ENCODE measurements at regions not wholly inside any gene's neighbourhood (a gene's known extent, or its start where the extent isn't known, plus 50 kb on each side); places are given as distances from the start of the nearest gene placed in this dataset.

- H3K36me3 ChIP-seq (ENCODE audit: control insufficient read depth in 3 of 3, insufficient read depth in 2 of 3, low read depth in 1 of 3, low read length in 3 of 3): no peaks in the 10 kb centered on the region
- DNase-seq (no peak), FAIRE-seq (no peak)
- no peak overlapping the region for H3K4me3 ChIP-seq (ENCODE audit: low read depth in 1 of 3, low read length in 3 of 3)
- H3K4me1 ChIP-seq (ENCODE audit: control insufficient read depth in 3 of 3, insufficient read depth in 2 of 3, low read depth in 1 of 3, low read length in 2 of 3): no peaks in the 10 kb centered on the region
- 96 to 98% (median 96%) methylated on average over 2 of the region's 2 CpGs for WGBS, 3 donors
- no peaks in the 10 kb centered on the region for H3K9me3 ChIP-seq (ENCODE audit: control insufficient read depth in 2 of 2, insufficient read depth in 1 of 2, low read depth in 1 of 2, low read length in 1 of 2)
- no peak overlapping the region for H3K27ac ChIP-seq (ENCODE audit: low read depth in 1 of 3, low read length in 2 of 3)
- H3K27me3 ChIP-seq (ENCODE audit: control insufficient read depth in 3 of 3, insufficient read depth in 3 of 3, low read length in 3 of 3): no peaks in the 10 kb centered on the region
Observed at GRCh38 chr9:80144406-80144805, 572.6 kb downstream of the TLE4 start.

- no peaks in the 10 kb centered on the region for H3K9me3 ChIP-seq (ENCODE audit: control insufficient read depth in 2 of 2, insufficient read depth in 1 of 2, low read depth in 1 of 2, low read length in 1 of 2)
- DNase-seq (no peak), FAIRE-seq (no peak)
- no peak overlapping the region for H3K4me3 ChIP-seq (ENCODE audit: low read depth in 1 of 3, low read length in 3 of 3)
- WGBS, 3 donors: 60 to 81% (median 75%) methylated on average over 3 of the region's 3 CpGs
- H3K27me3 ChIP-seq (ENCODE audit: control insufficient read depth in 3 of 3, insufficient read depth in 3 of 3, low read length in 3 of 3): no peaks in the 10 kb centered on the region
- no peaks in the 10 kb centered on the region for H3K4me1 ChIP-seq (ENCODE audit: control insufficient read depth in 3 of 3, insufficient read depth in 2 of 3, low read depth in 1 of 3, low read length in 2 of 3)
- H3K27ac ChIP-seq (ENCODE audit: low read depth in 1 of 3, low read length in 2 of 3): no peak overlapping the region
- H3K36me3 ChIP-seq (ENCODE audit: control insufficient read depth in 3 of 3, insufficient read depth in 2 of 3, low read depth in 1 of 3, low read length in 3 of 3): no peaks in the 10 kb centered on the region
Observed at GRCh38 chr9:80143899-80144298, 572.1 kb downstream of the TLE4 start.

- FAIRE-seq (no peak), DNase-seq (no peak)
- H3K36me3 ChIP-seq (ENCODE audit: control insufficient read depth in 3 of 3, insufficient read depth in 2 of 3, low read depth in 1 of 3, low read length in 3 of 3): no peaks in the 10 kb centered on the region
- no peaks in the 10 kb centered on the region for H3K4me1 ChIP-seq (ENCODE audit: control insufficient read depth in 3 of 3, insufficient read depth in 2 of 3, low read depth in 1 of 3, low read length in 2 of 3)
- H3K4me3 ChIP-seq (ENCODE audit: low read depth in 1 of 3, low read length in 3 of 3): no peak overlapping the region
- no peaks in the 10 kb centered on the region for H3K9me3 ChIP-seq (ENCODE audit: control insufficient read depth in 2 of 2, insufficient read depth in 1 of 2, low read depth in 1 of 2, low read length in 1 of 2)
- WGBS, 3 donors: 43 to 57% (median 47%) methylated on average over 2 of the region's 2 CpGs
- H3K27ac ChIP-seq (ENCODE audit: low read depth in 1 of 3, low read length in 2 of 3): no peak overlapping the region
- no peaks in the 10 kb centered on the region for H3K27me3 ChIP-seq (ENCODE audit: control insufficient read depth in 3 of 3, insufficient read depth in 3 of 3, low read length in 3 of 3)
Observed at GRCh38 chr9:80134487-80134886, 562.7 kb downstream of the TLE4 start.

- Histone ChIP-seq H3K36me3 (ENCODE audit: control insufficient read depth in 3 of 3, insufficient read depth in 2 of 3, low read depth in 1 of 3, low read length in 3 of 3) (no peaks in the 10 kb centered on the region), H3K9me3 (ENCODE audit: control insufficient read depth in 2 of 2, insufficient read depth in 1 of 2, low read depth in 1 of 2, low read length in 1 of 2) (no peaks in the 10 kb centered on the region), H3K4me3 (ENCODE audit: low read depth in 1 of 3, low read length in 3 of 3) (no peak overlapping the region), H3K27ac (ENCODE audit: low read depth in 1 of 3, low read length in 2 of 3) (no peak overlapping the region), H3K4me1 (ENCODE audit: control insufficient read depth in 3 of 3, insufficient read depth in 2 of 3, low read depth in 1 of 3, low read length in 2 of 3) (no peaks in the 10 kb centered on the region), H3K27me3 (ENCODE audit: control insufficient read depth in 3 of 3, insufficient read depth in 3 of 3, low read length in 3 of 3) (no peaks in the 10 kb centered on the region)
- DNase-seq (no peak), FAIRE-seq (no peak)
- 85 to 96% (median 93%) methylated on average over 2 of the region's 2 CpGs for WGBS, 3 donors
Observed at GRCh38 chr9:80131627-80132026, 559.9 kb downstream of the TLE4 start.

GRCh38 chr9:80127920-80128319 lies 556.2 kb downstream of the TLE4 start:
- Histone ChIP-seq H3K27ac (ENCODE audit: low read depth in 1 of 3, low read length in 2 of 3) (no peak overlapping the region), H3K27me3 (ENCODE audit: control insufficient read depth in 3 of 3, insufficient read depth in 3 of 3, low read length in 3 of 3) (no peaks in the 10 kb centered on the region), H3K36me3 (ENCODE audit: control insufficient read depth in 3 of 3, insufficient read depth in 2 of 3, low read depth in 1 of 3, low read length in 3 of 3) (no peaks in the 10 kb centered on the region), H3K9me3 (ENCODE audit: control insufficient read depth in 2 of 2, insufficient read depth in 1 of 2, low read depth in 1 of 2, low read length in 1 of 2) (no peaks in the 10 kb centered on the region), H3K4me3 (ENCODE audit: low read depth in 1 of 3, low read length in 3 of 3) (no peak overlapping the region), H3K4me1 (ENCODE audit: control insufficient read depth in 3 of 3, insufficient read depth in 2 of 3, low read depth in 1 of 3, low read length in 2 of 3) (no peaks in the 10 kb centered on the region)
- no peak for FAIRE-seq
- no peak for DNase-seq
- WGBS, 3 donors: 81 to 88% (median 81%) methylated on average over 6 of the region's 6 CpGs

- DNase-seq (no peak), FAIRE-seq (no peak)
- no peaks in the 10 kb centered on the region for H3K27me3 ChIP-seq (ENCODE audit: control insufficient read depth in 3 of 3, insufficient read depth in 3 of 3, low read length in 3 of 3)
- H3K9me3 ChIP-seq (ENCODE audit: control insufficient read depth in 2 of 2, insufficient read depth in 1 of 2, low read depth in 1 of 2, low read length in 1 of 2): no peaks in the 10 kb centered on the region
- H3K36me3 ChIP-seq (ENCODE audit: control insufficient read depth in 3 of 3, insufficient read depth in 2 of 3, low read depth in 1 of 3, low read length in 3 of 3): no peaks in the 10 kb centered on the region
- H3K27ac ChIP-seq (ENCODE audit: low read depth in 1 of 3, low read length in 2 of 3): no peak overlapping the region
- no peak overlapping the region for H3K4me3 ChIP-seq (ENCODE audit: low read depth in 1 of 3, low read length in 3 of 3)
- 76 to 79% (median 77%) methylated on average over 3 of the region's 3 CpGs for WGBS, 3 donors
- H3K4me1 ChIP-seq (ENCODE audit: control insufficient read depth in 3 of 3, insufficient read depth in 2 of 3, low read depth in 1 of 3, low read length in 2 of 3): no peaks in the 10 kb centered on the region
Observed at GRCh38 chr9:80125731-80126264, 554.0 kb downstream of the TLE4 start.

GRCh38 chr9:80117031-80117430 lies 545.3 kb downstream of the TLE4 start:
- H3K27ac ChIP-seq (ENCODE audit: low read depth in 1 of 3, low read length in 2 of 3): no peak overlapping the region
- FAIRE-seq: no peak
- no peaks in the 10 kb centered on the region for H3K27me3 ChIP-seq (ENCODE audit: control insufficient read depth in 3 of 3, insufficient read depth in 3 of 3, low read length in 3 of 3)
- H3K9me3 ChIP-seq (ENCODE audit: control insufficient read depth in 2 of 2, insufficient read depth in 1 of 2, low read depth in 1 of 2, low read length in 1 of 2): peaks cover 0 to 5% of the 10 kb centered on the region in 2 donors
- no peaks in the 10 kb centered on the region for H3K4me1 ChIP-seq (ENCODE audit: control insufficient read depth in 3 of 3, insufficient read depth in 2 of 3, low read depth in 1 of 3, low read length in 2 of 3)
- H3K36me3 ChIP-seq (ENCODE audit: control insufficient read depth in 3 of 3, insufficient read depth in 2 of 3, low read depth in 1 of 3, low read length in 3 of 3): no peaks in the 10 kb centered on the region
- no peak for DNase-seq
- 54 to 75% (median 59%) methylated on average over 3 of the region's 3 CpGs for WGBS, 3 donors
- no peak overlapping the region for H3K4me3 ChIP-seq (ENCODE audit: low read depth in 1 of 3, low read length in 3 of 3)

- FAIRE-seq: no peak
- no peaks in the 10 kb centered on the region for H3K4me1 ChIP-seq (ENCODE audit: control insufficient read depth in 3 of 3, insufficient read depth in 2 of 3, low read depth in 1 of 3, low read length in 2 of 3)
- no peak for DNase-seq
- WGBS, 3 donors: 34 to 74% (median 64%) methylated on average over 2 of the region's 2 CpGs
- H3K36me3 ChIP-seq (ENCODE audit: control insufficient read depth in 3 of 3, insufficient read depth in 2 of 3, low read depth in 1 of 3, low read length in 3 of 3): no peaks in the 10 kb centered on the region
- H3K27ac ChIP-seq (ENCODE audit: low read depth in 1 of 3, low read length in 2 of 3): no peak overlapping the region
- H3K4me3 ChIP-seq (ENCODE audit: low read depth in 1 of 3, low read length in 3 of 3): no peak overlapping the region
- peaks cover 0 to 5% of the 10 kb centered on the region in 2 donors for H3K9me3 ChIP-seq (ENCODE audit: control insufficient read depth in 2 of 2, insufficient read depth in 1 of 2, low read depth in 1 of 2, low read length in 1 of 2)
- H3K27me3 ChIP-seq (ENCODE audit: control insufficient read depth in 3 of 3, insufficient read depth in 3 of 3, low read length in 3 of 3): no peaks in the 10 kb centered on the region
Observed at GRCh38 chr9:80114241-80114640, 542.5 kb downstream of the TLE4 start.

- Histone ChIP-seq H3K4me3 (ENCODE audit: low read depth in 1 of 3, low read length in 3 of 3) (no peak overlapping the region), H3K4me1 (ENCODE audit: control insufficient read depth in 3 of 3, insufficient read depth in 2 of 3, low read depth in 1 of 3, low read length in 2 of 3) (no peaks in the 10 kb centered on the region), H3K27ac (ENCODE audit: low read depth in 1 of 3, low read length in 2 of 3) (no peak overlapping the region), H3K9me3 (ENCODE audit: control insufficient read depth in 2 of 2, insufficient read depth in 1 of 2, low read depth in 1 of 2, low read length in 1 of 2) (no peaks in the 10 kb centered on the region), H3K36me3 (ENCODE audit: control insufficient read depth in 3 of 3, insufficient read depth in 2 of 3, low read depth in 1 of 3, low read length in 3 of 3) (no peaks in the 10 kb centered on the region), H3K27me3 (ENCODE audit: control insufficient read depth in 3 of 3, insufficient read depth in 3 of 3, low read length in 3 of 3) (no peaks in the 10 kb centered on the region)
- 33 to 55% (median 51%) methylated on average over 3 of the region's 3 CpGs for WGBS, 3 donors
- FAIRE-seq (no peak), DNase-seq (no peak)
Observed at GRCh38 chr9:80107931-80108660, 536.3 kb downstream of the TLE4 start.
